Fibroblast of skin of back (primary cell): ENCODE measurements at regions not wholly inside any gene's neighbourhood (a gene's known extent, or its start where the extent isn't known, plus 50 kb on each side); places are given as distances from the start of the nearest gene placed in this dataset.

Experiments
- DNase-seq: peaks from one replicate; pipeline ENCODE4 v3.0.0-alpha.2; 2013

- peak; percentile 31 for DNase-seq
Observed at GRCh38 chr20:16947479-16947878, 199.3 kb downstream of the OTOR start.

GRCh38 chr20:16951876-16952275 is 203.7 kb downstream of the OTOR start:
- DNase-seq, result no peak

- no peak for DNase-seq
Observed at GRCh38 chr20:16952965-16953364, 204.8 kb downstream of the OTOR start.

GRCh38 chr20:16953858-16954257 is 205.7 kb downstream of the OTOR start:
- DNase-seq, result no peak

- no peak for DNase-seq
Observed at GRCh38 chr20:16955462-16955861, 207.3 kb downstream of the OTOR start.

GRCh38 chr20:16955971-16956370 is 207.8 kb downstream of the OTOR start:
- no peak for DNase-seq

GRCh38 chr20:16965401-16965800 is 217.2 kb downstream of the OTOR start:
- no peak for DNase-seq

- no peak for DNase-seq
Observed at GRCh38 chr20:16966276-16966880, 218.2 kb downstream of the OTOR start.

GRCh38 chr20:16968099-16968498 is 219.9 kb downstream of the OTOR start:
- no peak for DNase-seq

- DNase-seq, result no peak
Observed at GRCh38 chr20:16970776-16971175, 222.6 kb downstream of the OTOR start.

GRCh38 chr20:16974080-16974854 is 226.1 kb downstream of the OTOR start:
- no peak for DNase-seq

GRCh38 chr20:16974855-16975162 is 226.7 kb downstream of the OTOR start:
- DNase-seq, result no peak

GRCh38 chr20:16975682-16976081 is 227.5 kb downstream of the OTOR start:
- no peak for DNase-seq

- DNase-seq, result no peak
Observed at GRCh38 chr20:16978497-16978896, 230.3 kb downstream of the OTOR start.

GRCh38 chr20:16982091-16982726 is 234.1 kb downstream of the OTOR start:
- DNase-seq, result no peak

GRCh38 chr20:16984481-16984880 is 236.3 kb downstream of the OTOR start:
- no peak for DNase-seq

GRCh38 chr20:17003170-17003870 is 223.5 kb upstream of the PCSK2 start:
- DNase-seq, result no peak

- no peak for DNase-seq
Observed at GRCh38 chr20:17010181-17010580, 216.7 kb upstream of the PCSK2 start.

GRCh38 chr20:17012546-17013226 is 214.2 kb upstream of the PCSK2 start:
- no peak for DNase-seq

- DNase-seq, result no peak
Observed at GRCh38 chr20:17014217-17014616, 212.6 kb upstream of the PCSK2 start.

GRCh38 chr20:17014756-17015366 is 212.0 kb upstream of the PCSK2 start:
- no peak for DNase-seq

GRCh38 chr20:17017232-17017631 is 209.6 kb upstream of the PCSK2 start:
- DNase-seq, result no peak
